OCI-LY1 (cell line): ENCODE measurements at regions not wholly inside any gene's neighbourhood (a gene's known extent, or its start where the extent isn't known, plus 50 kb on each side); places are given as distances from the start of the nearest gene placed in this dataset.

Experiments
- H2AFZ ChIP-seq: fragments of 200-600 bp; sonication (generic), shearing (Covaris generic); 2 replicates; pipeline ENCODE4 v1.6.0; 2014; ENCODE audit warnings: antibody characterized with exemption, mild to moderate bottlenecking, low read length
- H3F3A ChIP-seq: fragments of 200-600 bp; sonication (generic), shearing (Covaris generic); 2 replicates; pipeline ENCODE4 v1.6.0; 2014; ENCODE audit warnings: mild to moderate bottlenecking, antibody characterized with exemption, low read length, moderate library complexity; ENCODE audit not compliant: insufficient read depth
- H3K27ac ChIP-seq: fragments of 200-600 bp; sonication (generic); 2 replicates; pipeline ENCODE4 v1.5.1; 2014; ENCODE audit warnings: low read length, mixed run types, mild to moderate bottlenecking, low read depth; ENCODE audit not compliant: poor library complexity, severe bottlenecking
- H3K27me3 ChIP-seq: fragments of 200-600 bp; sonication (generic); 2 replicates; pipeline ENCODE4 v1.6.0; 2014; ENCODE audit warnings: antibody characterized with exemption, mild to moderate bottlenecking, low read length, moderate library complexity; ENCODE audit not compliant: insufficient read depth
- H3K36me3 ChIP-seq: fragments of 200-600 bp; sonication (generic); 2 replicates; pipeline ENCODE4 v1.6.1; 2014; ENCODE audit warnings: mild to moderate bottlenecking, antibody characterized with exemption, low read length, moderate library complexity, mixed read lengths; ENCODE audit not compliant: insufficient read depth
- H3K4me1 ChIP-seq: fragments of 200-600 bp; sonication (generic); 2 replicates; pipeline ENCODE4 v1.5.1; 2014; ENCODE audit warnings: mild to moderate bottlenecking, low read length, moderate library complexity; ENCODE audit not compliant: insufficient read depth, severe bottlenecking
- H3K4me2 ChIP-seq: fragments of 200-600 bp; sonication (generic), shearing (Covaris generic); 2 replicates; pipeline ENCODE4 v1.6.1; 2014; ENCODE audit warnings: low read length
- H3K4me3 ChIP-seq: fragments of 200-600 bp; sonication (generic); 2 replicates; pipeline ENCODE4 v1.5.1; 2014; ENCODE audit warnings: low read length, low read depth, mild to moderate bottlenecking, mixed read lengths; ENCODE audit not compliant: poor library complexity, severe bottlenecking
- H3K79me2 ChIP-seq: fragments of 200-600 bp; shearing (Covaris generic); 2 replicates; pipeline ENCODE4 v1.6.1; 2016; ENCODE audit warnings: mixed run types, low read length, mixed read lengths; ENCODE audit not compliant: insufficient read depth
- H3K9ac ChIP-seq: fragments of 200-600 bp; sonication (generic), shearing (Covaris generic); 2 replicates; pipeline ENCODE4 v1.6.1; 2014; ENCODE audit warnings: mild to moderate bottlenecking, low read length, mixed read lengths
- H3K9me2 ChIP-seq: fragments of 200-600 bp; sonication (generic), shearing (Covaris generic); 2 replicates; pipeline ENCODE4 v1.6.1; 2014; ENCODE audit warnings: low read depth, mild to moderate bottlenecking, low read length, mixed read lengths
- H3K9me3 ChIP-seq: fragments of 200-600 bp; shearing (Covaris generic); 2 replicates; pipeline ENCODE4 v1.6.1; 2014; ENCODE audit warnings: low read length, mixed read lengths
- H4K20me1 ChIP-seq: fragments of 200-600 bp; sonication (generic), shearing (Covaris generic); 2 replicates; pipeline ENCODE4 v1.6.0; 2016; ENCODE audit warnings: mild to moderate bottlenecking, low read length; ENCODE audit not compliant: insufficient read depth
- CTCF ChIP-seq: fragments of 200-600 bp; sonication (generic), shearing (Covaris generic); IDR thresholded peaks from 2 replicates; pipeline ENCODE4 v1.5.1; 2017; ENCODE audit warnings: mild to moderate bottlenecking, antibody characterized with exemption, low read length, moderate library complexity, mixed read lengths
- EZH2 ChIP-seq: fragments of 200-600 bp; sonication (generic), shearing (Covaris generic); IDR thresholded peaks from 2 replicates; pipeline ENCODE4 v1.8.0; 2017; ENCODE audit warnings: borderline replicate concordance, mixed run types, mild to moderate bottlenecking, antibody characterized with exemption, low read length, moderate library complexity, mixed read lengths

GRCh38 chr3:81105206-81105605 is 656.2 kb downstream of the GBE1 start:
- no peaks in the 10 kb centered on the region for H3K79me2 ChIP-seq
- no peak overlapping the region for H3K9ac ChIP-seq
- no peaks in the 10 kb centered on the region for H3K9me2 ChIP-seq
- H3K4me2 ChIP-seq = no peak overlapping the region
- H4K20me1 ChIP-seq = no peaks in the 10 kb centered on the region
- H3K27me3 ChIP-seq = no peaks in the 10 kb centered on the region
- no peaks in the 10 kb centered on the region for H3F3A ChIP-seq
- no peaks in the 10 kb centered on the region for H3K9me3 ChIP-seq
- H3K4me3 ChIP-seq = no peak overlapping the region
- H3K36me3 ChIP-seq = no peaks in the 10 kb centered on the region
- no peak overlapping the region for H3K27ac ChIP-seq
- no peaks in the 10 kb centered on the region for H3K4me1 ChIP-seq
- H2AFZ ChIP-seq = no peak overlapping the region
- TF ChIP-seq EZH2 = no peak
- TF ChIP-seq CTCF = no peak

GRCh38 chr3:81097889-81098288 is 663.6 kb downstream of the GBE1 start:
- H3K27ac ChIP-seq = no peak overlapping the region
- H4K20me1 ChIP-seq = no peaks in the 10 kb centered on the region
- H3F3A ChIP-seq = no peaks in the 10 kb centered on the region
- no peaks in the 10 kb centered on the region for H3K36me3 ChIP-seq
- H3K79me2 ChIP-seq = no peaks in the 10 kb centered on the region
- no peak overlapping the region for H3K9ac ChIP-seq
- no peaks in the 10 kb centered on the region for H3K4me1 ChIP-seq
- TF ChIP-seq CTCF = no peak
- TF ChIP-seq EZH2 = no peak
- H3K9me2 ChIP-seq = no peaks in the 10 kb centered on the region
- H2AFZ ChIP-seq = no peak overlapping the region
- H3K4me2 ChIP-seq = no peak overlapping the region
- no peaks in the 10 kb centered on the region for H3K27me3 ChIP-seq
- no peaks in the 10 kb centered on the region for H3K9me3 ChIP-seq
- no peak overlapping the region for H3K4me3 ChIP-seq

- Histone ChIP-seq H2AFZ (no peak overlapping the region), H3K9ac (no peak overlapping the region), H3K9me3 (no peaks in the 10 kb centered on the region), H3K79me2 (no peaks in the 10 kb centered on the region), H3K4me3 (no peak overlapping the region), H3K9me2 (no peaks in the 10 kb centered on the region), H3F3A (no peaks in the 10 kb centered on the region), H3K4me2 (no peak overlapping the region), H3K36me3 (no peaks in the 10 kb centered on the region), H3K27ac (no peak overlapping the region), H4K20me1 (no peaks in the 10 kb centered on the region), H3K27me3 (no peaks in the 10 kb centered on the region), H3K4me1 (no peaks in the 10 kb centered on the region)
- TF ChIP-seq CTCF (no peak), EZH2 (no peak)
Measured at GRCh38 chr3:81095956-81096355, 665.5 kb downstream of the GBE1 start.
